Common myeloid progenitor, CD34-positive (primary cell): ENCODE measurements at regions not wholly inside any gene's neighbourhood (a gene's known extent, or its start where the extent isn't known, plus 50 kb on each side); places are given as distances from the start of the nearest gene placed in this dataset.

Experiments used
- CTCF ChIA-PET: fragments of 350-600 bp; sonication (Branson Sonifier 250); formaldehyde crosslinking; loops from one replicate; lab custom pipeline; 2021; ENCODE audit warnings: antibody characterized with exemption; lab: Charles Lee
- POLR2A ChIA-PET: fragments of 350-600 bp; sonication (Branson Sonifier 250); formaldehyde crosslinking; loops from one replicate; lab custom pipeline; 2021; ENCODE audit warnings: antibody characterized with exemption; lab: Charles Lee
- DNase-seq, 3 donors: peaks; one replicate each; pipeline versions ENCODE4 v3.0.0 to v3.0.0-alpha.2; 2013
- H3K27ac ChIP-seq, 2 experiments: 1 replicate in 1 of 2; 2 replicates in 1 of 2; pipeline ENCODE4 v1.7.0; 2013; ENCODE audit warnings: inconsistent platforms in 2 of 2, low read length in 2 of 2, mild to moderate bottlenecking in 2 of 2, low read depth in 1 of 2, moderate library complexity in 1 of 2; ENCODE audit not compliant: severe bottlenecking in 2 of 2, insufficient read depth in 1 of 2, poor library complexity in 1 of 2
- H3K27me3 ChIP-seq, 5 experiments: replicated peaks in 2 of 5; 1 replicate in 3 of 5; 2 replicates in 2 of 5; pipeline versions ENCODE4 v1.6.1 to v1.7.0; 2013; ENCODE audit warnings: low read length in 4 of 5, mild to moderate bottlenecking in 2 of 5, moderate library complexity in 2 of 5, inconsistent platforms in 1 of 5; ENCODE audit not compliant: insufficient read depth in 5 of 5, control insufficient read depth in 4 of 5
- H3K36me3 ChIP-seq, 4 experiments: 1 replicate in 2 of 4; 2 replicates in 2 of 4; pipeline versions ENCODE4 v1.6.1 to v1.7.0; 2013; ENCODE audit warnings: low read length in 3 of 4, control low read depth in 1 of 4, mild to moderate bottlenecking in 1 of 4; ENCODE audit not compliant: control insufficient read depth in 4 of 4, insufficient read depth in 4 of 4
- H3K4me1 ChIP-seq, 4 experiments: 1 replicate in 3 of 4; 2 replicates in 1 of 4; pipeline versions ENCODE4 v1.6.1 to v1.7.1; 2013; ENCODE audit warnings: low read length in 3 of 4, mild to moderate bottlenecking in 3 of 4, control low read depth in 1 of 4, inconsistent platforms in 1 of 4, moderate library complexity in 1 of 4; ENCODE audit not compliant: control insufficient read depth in 4 of 4, insufficient read depth in 4 of 4; ENCODE audit errors: control extremely low read depth in 1 of 4
- H3K4me3 ChIP-seq, 7 experiments: 1 replicate in 4 of 7; 2 replicates in 3 of 7; pipeline versions ENCODE4 v1.5.1 to v1.7.0; 2013; ENCODE audit warnings: mild to moderate bottlenecking in 7 of 7, low read length in 6 of 7, moderate library complexity in 6 of 7, inconsistent platforms in 2 of 7, low read depth in 2 of 7, control low read depth in 1 of 7; ENCODE audit not compliant: insufficient read depth in 4 of 7, control insufficient read depth in 1 of 7; ENCODE audit errors: extremely low read depth in 1 of 7
- H3K9me3 ChIP-seq, 5 experiments: 1 replicate in 4 of 5; 2 replicates in 1 of 5; pipeline versions ENCODE4 v1.6.1 to v1.7.1; 2013; ENCODE audit warnings: low read length in 4 of 5, mild to moderate bottlenecking in 2 of 5, inconsistent platforms in 1 of 5, low read depth in 1 of 5, moderate library complexity in 1 of 5; ENCODE audit not compliant: control insufficient read depth in 4 of 5, insufficient read depth in 2 of 5; ENCODE audit errors: control extremely low read depth in 1 of 5
- WGBS: methylation state at CpG from one replicate; pipeline ENCODE4 v1.1.5; 2013; ENCODE audit not compliant: insufficient coverage; 5-methylcytosine and 5-hydroxymethylcytosine counted together

- CTCF ChIA-PET = no interaction called here
These were observed 523.1 kb downstream of the SOX5 start for GRCh38 chr12:23426328-23426727.

DNA sequence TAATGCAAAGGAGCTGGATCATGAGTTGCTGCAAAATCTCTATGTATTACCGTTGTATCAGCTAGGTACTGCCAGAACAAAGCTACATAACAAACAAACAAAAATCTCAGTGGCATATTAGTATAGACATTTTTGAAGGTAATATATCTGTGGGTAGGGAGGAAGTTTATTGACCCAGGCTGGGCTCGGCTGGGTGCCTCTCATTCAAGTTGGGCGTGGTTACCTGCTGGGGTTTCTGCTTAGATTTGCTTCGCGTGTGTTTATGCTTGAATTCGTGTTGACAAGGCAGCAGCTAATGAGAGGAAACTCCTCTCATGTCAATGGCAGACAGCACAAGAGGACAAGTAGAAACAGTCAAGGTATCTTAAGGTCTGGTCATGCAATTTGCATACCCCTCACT, 520.7 kb downstream of the SOX5 start:
- no peaks in the 10 kb centered on the region for H3K36me3 ChIP-seq
- POLR2A ChIA-PET = no interaction called here
- no peaks in the 10 kb centered on the region for H3K27me3 ChIP-seq
- DNase-seq = no peak
- CTCF ChIA-PET = no interaction called here
- 73% methylated on average over 5 of the region's 6 CpGs for WGBS
- H3K9me3 ChIP-seq = no peaks in the 10 kb centered on the region
- H3K4me1 ChIP-seq = no peaks in the 10 kb centered on the region
- no peak overlapping the region for H3K4me3 ChIP-seq
- H3K27ac ChIP-seq = no peak overlapping the region

More at GRCh38 chr12:23426328-23426727, 523.1 kb downstream of the SOX5 start:
- H3K4me1 ChIP-seq = no peaks in the 10 kb centered on the region
- POLR2A ChIA-PET = no interaction called here
- no peak overlapping the region for H3K27ac ChIP-seq
- H3K36me3 ChIP-seq = no peaks in the 10 kb centered on the region
- 100% methylated on average over 1 of the region's 6 CpGs for WGBS
- H3K4me3 ChIP-seq = no peak overlapping the region
- no peaks in the 10 kb centered on the region for H3K27me3 ChIP-seq
- no peak for DNase-seq
- H3K9me3 ChIP-seq = no peaks in the 10 kb centered on the region

- ChIA-PET CTCF (no interaction called here), POLR2A (no interaction called here)
- Histone ChIP-seq H3K4me1 (no peaks in the 10 kb centered on the region), H3K27ac (no peak overlapping the region), H3K27me3 (no peaks in the 10 kb centered on the region), H3K36me3 (no peaks in the 10 kb centered on the region), H3K9me3 (peaks cover 0 to 1% (median 0%) of the 10 kb centered on the region in 5 experiments), H3K4me3 (no peak overlapping the region)
- WGBS = no CpG with 5 or more reads among the region's 1 CpG
- DNase-seq = no peak
These were observed 518.5 kb downstream of the SOX5 start for GRCh38 chr12:23431006-23431405.

GRCh38 chr12:23433121-23433520, 516.3 kb downstream of the SOX5 start:
- no peak overlapping the region for H3K27ac ChIP-seq
- POLR2A ChIA-PET = no interaction called here
- DNase-seq = no peak
- CTCF ChIA-PET = no interaction called here
- no peak overlapping the region for H3K4me3 ChIP-seq
- H3K27me3 ChIP-seq = no peaks in the 10 kb centered on the region
- H3K36me3 ChIP-seq = no peaks in the 10 kb centered on the region
- peaks cover 0 to 1% (median 0%) of the 10 kb centered on the region in 5 experiments for H3K9me3 ChIP-seq
- no peaks in the 10 kb centered on the region for H3K4me1 ChIP-seq

DNA sequence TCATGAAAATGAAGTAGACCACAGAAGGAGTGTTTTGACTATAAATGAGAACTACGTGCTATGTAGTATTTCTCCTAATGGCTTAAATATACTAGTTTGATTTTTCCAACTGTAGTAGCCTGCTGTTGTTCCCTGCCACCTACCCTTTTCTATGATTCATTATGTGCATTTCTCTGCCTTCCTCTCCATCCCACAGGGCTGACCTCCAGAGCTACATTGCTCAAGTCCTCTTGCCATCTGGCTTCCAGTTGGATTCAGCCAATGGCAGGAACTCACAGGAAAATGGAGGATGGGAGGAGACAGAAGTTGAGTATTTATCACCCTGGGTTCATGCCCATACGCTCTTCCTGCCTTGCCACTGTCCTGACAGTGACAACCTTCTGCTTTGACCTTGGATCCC, 515.3 kb downstream of the SOX5 start:
- ChIA-PET POLR2A (no interaction called here), CTCF (no interaction called here)
- whole genome bisulfite sequencing = 100% methylated on average over 1 of the region's 2 CpGs
- Histone ChIP-seq H3K4me1 (no peaks in the 10 kb centered on the region), H3K36me3 (no peaks in the 10 kb centered on the region), H3K27me3 (no peaks in the 10 kb centered on the region), H3K9me3 (peaks cover 0 to 1% (median 0%) of the 10 kb centered on the region in 5 experiments), H3K27ac (no peak overlapping the region), H3K4me3 (no peak overlapping the region)
- no peak for DNase-seq

- WGBS = 92% methylated on average over 2 of the region's 3 CpGs
- Histone ChIP-seq H3K4me3 (no peak overlapping the region), H3K9me3 (no peaks in the 10 kb centered on the region), H3K27ac (no peak overlapping the region), H3K27me3 (no peaks in the 10 kb centered on the region), H3K4me1 (no peaks in the 10 kb centered on the region), H3K36me3 (no peaks in the 10 kb centered on the region)
- POLR2A ChIA-PET = no interaction called here
- CTCF ChIA-PET = no interaction called here
- no peak for DNase-seq
These were observed 502.7 kb downstream of the SOX5 start for GRCh38 chr12:23446746-23447145.

- no CpG with 5 or more reads among the region's 1 CpG for WGBS
- DNase-seq = no peak
- ChIA-PET POLR2A (no interaction called here), CTCF (no interaction called here)
- Histone ChIP-seq H3K9me3 (no peaks in the 10 kb centered on the region), H3K4me1 (no peaks in the 10 kb centered on the region), H3K4me3 (no peak overlapping the region), H3K27me3 (no peaks in the 10 kb centered on the region), H3K36me3 (no peaks in the 10 kb centered on the region), H3K27ac (no peak overlapping the region)
These were observed 498.7 kb downstream of the SOX5 start for GRCh38 chr12:23450810-23451209.
